H7 (cell line): ENCODE measurements at regions not wholly inside any gene's neighbourhood (a gene's known extent, or its start where the extent isn't known, plus 50 kb on each side); places are given as distances from the start of the nearest gene placed in this dataset.
A peak's percentile ranks its signal among the peaks of the same experiment; 100 is the strongest.
"Not testable (repeated sequence)": the region's sequence is repeated elsewhere in the genome, so short reads cannot be mapped to it uniquely, and the experiment has no call there.

Experiments used
- DNase-seq: peaks from one replicate; pipeline ENCODE4 v3.0.0; 2012
- H3K27me3 ChIP-seq: 2 replicates; pipeline ENCODE4 v1.6.0; 2011; ENCODE audit warnings: mild to moderate bottlenecking, low read length; ENCODE audit not compliant: control insufficient read depth, insufficient read depth
- H3K36me3 ChIP-seq: replicated peaks from 2 replicates; pipeline ENCODE4 v1.5.1; 2011; ENCODE audit warnings: low read length; ENCODE audit not compliant: control insufficient read depth, insufficient read depth
- H3K4me3 ChIP-seq: 2 replicates; pipeline ENCODE4 v1.5.1; 2011; ENCODE audit warnings: low read depth, mild to moderate bottlenecking, control low read depth, low read length, moderate library complexity; ENCODE audit not compliant: insufficient read depth

DNA sequence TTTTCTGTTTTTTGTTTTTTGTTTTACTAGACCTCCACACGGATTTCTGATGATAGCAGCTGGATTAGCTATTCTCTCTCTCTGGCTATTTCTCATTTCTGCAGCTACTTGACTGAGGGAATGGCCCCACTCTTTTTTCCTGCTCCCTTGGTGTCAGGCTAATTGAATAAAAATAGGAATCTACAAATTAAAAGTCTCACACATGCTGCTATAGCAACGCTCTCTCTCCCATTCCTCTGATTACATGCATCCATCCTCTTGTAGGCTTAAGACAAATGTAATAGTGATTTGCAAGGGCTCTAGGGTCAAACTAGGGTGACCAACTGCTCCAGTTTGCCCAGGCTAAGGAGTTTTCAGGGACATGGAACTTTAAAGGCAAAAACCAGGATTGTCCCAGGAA is 221.8 kb downstream of the PHLDA1 start:
- peak; percentile 52 for DNase-seq
- no peak overlapping the region for H3K4me3 ChIP-seq
- H3K27me3 ChIP-seq = no peaks in the 10 kb centered on the region
- no peaks in the 10 kb centered on the region for H3K36me3 ChIP-seq

DNA sequence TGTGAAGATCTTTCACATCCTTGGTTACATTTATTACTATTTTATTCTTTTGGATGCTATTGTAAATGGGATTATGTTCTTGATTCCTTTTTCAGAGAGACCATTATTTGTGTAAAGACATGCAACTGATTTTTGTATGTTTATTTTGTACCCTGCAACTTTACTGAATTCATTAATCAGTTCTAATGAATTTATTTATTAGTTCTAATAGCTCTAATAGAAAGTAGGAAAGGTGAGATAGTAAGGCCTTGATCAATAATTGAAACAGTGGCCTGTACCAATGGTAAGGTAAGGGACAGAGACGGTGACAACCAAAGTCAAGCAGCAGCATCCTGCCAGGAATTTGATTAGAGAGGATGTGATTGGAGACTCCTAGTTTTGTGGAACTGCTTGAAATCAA is 224.1 kb downstream of the PHLDA1 start:
- no peaks in the 10 kb centered on the region for H3K27me3 ChIP-seq
- DNase-seq = no peak
- H3K36me3 ChIP-seq = no peaks in the 10 kb centered on the region
- no peak overlapping the region for H3K4me3 ChIP-seq

DNA sequence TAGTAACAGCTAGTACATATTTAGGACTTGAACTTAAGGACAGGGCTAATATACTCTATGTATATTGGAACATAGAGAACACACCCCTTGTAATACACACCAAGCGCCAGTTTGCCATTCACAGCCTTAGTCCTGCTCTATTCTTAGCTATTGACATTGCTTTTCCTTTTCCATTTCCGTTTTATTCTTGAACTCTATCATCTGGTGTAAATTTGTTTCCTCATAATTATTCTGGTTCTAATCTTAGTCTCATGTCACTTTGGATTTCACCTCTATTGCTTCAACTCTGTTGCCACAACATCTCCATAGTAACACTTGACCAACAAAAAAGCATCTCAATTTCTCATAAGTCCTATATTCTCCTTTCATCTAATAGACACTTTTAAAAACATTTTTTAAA is 225.7 kb downstream of the PHLDA1 start:
- no peak overlapping the region for H3K4me3 ChIP-seq
- DNase-seq = no peak
- H3K27me3 ChIP-seq = no peaks in the 10 kb centered on the region
- H3K36me3 ChIP-seq = no peaks in the 10 kb centered on the region

DNA sequence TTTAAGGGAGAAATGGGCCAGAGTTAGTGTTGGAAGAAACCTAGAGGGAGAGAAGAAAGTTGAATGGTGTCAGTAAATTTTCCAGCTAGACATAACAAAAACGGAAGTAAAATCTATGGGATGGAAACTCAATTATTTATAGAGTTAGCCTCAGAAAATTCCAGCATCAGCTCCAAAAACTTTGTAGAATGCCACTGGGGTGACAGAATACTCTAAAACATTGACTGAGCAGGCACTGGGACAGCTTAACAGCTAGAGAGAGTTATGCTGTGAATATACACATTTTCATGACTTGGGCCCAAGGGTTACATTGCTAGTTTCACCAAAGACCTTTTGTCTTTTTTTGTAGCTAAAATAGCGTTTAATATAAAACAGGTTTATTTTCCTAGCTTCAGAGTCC is 226.3 kb downstream of the PHLDA1 start:
- Histone ChIP-seq H3K27me3 (no peaks in the 10 kb centered on the region), H3K36me3 (no peaks in the 10 kb centered on the region), H3K4me3 (no peak overlapping the region)
- no peak for DNase-seq

DNA sequence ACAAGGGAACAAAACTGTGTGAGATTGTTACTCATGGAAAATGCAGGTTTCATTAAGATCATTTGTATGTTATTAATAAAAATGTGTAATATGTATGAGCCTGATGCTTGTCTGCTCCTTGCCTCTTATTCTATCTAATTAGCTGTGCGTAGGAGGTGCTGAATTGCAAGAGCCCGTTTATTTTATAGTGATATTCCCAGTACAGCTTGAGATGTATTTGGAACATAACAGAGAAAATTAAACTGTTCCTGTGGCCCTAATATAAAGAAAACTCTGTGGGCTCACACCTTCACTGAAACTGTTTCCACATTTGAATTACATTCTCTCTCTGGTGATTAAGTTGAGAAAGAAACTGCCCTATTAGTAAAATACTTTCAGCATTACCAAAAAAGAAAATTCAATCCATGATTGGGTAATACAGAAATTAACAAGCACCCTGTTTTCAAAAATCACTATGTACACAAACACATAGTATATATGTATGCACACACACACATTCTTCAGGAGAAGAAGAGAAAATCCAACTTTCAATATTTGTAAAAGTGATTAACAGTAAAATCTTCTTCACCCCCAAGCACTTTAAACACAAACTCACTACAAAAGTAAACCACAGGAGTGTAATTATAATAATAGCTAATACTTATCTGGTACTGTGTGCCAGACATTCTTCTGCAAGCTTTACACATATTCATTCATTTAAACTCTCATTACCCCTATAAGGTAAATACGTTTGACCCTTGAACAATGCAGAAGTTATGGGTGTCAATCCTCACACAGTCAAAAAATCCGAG is 233.2 kb downstream of the PHLDA1 start:
- DNase-seq = no peak
- no peaks in the 10 kb centered on the region for H3K36me3 ChIP-seq
- no peaks in the 10 kb centered on the region for H3K27me3 ChIP-seq

DNA sequence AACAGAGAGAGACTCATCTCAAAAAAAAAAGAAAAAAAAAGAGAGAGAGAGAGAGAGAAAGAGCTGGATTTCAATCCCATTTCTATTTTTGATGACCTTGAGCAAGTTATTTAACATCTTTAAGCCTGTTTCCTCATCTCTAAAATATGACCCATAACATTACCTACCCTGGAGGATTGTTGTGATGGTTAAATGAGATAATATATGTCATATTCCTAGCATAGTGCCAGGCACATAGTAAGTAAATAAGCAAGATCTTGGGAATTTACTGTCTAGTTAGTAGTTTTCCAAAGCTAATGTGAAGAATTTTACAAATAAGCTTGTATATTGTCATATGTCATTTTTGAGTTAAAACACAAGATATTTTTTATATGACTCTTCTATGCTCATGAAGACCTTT is 236.5 kb downstream of the PHLDA1 start:
- DNase-seq = no peak
- Histone ChIP-seq H3K27me3 (no peaks in the 10 kb centered on the region), H3K4me3 (no peak overlapping the region), H3K36me3 (no peaks in the 10 kb centered on the region)

More for the DNA sequence above, 233.2 kb downstream of the PHLDA1 start:
- no peak overlapping the region for H3K4me3 ChIP-seq

DNA sequence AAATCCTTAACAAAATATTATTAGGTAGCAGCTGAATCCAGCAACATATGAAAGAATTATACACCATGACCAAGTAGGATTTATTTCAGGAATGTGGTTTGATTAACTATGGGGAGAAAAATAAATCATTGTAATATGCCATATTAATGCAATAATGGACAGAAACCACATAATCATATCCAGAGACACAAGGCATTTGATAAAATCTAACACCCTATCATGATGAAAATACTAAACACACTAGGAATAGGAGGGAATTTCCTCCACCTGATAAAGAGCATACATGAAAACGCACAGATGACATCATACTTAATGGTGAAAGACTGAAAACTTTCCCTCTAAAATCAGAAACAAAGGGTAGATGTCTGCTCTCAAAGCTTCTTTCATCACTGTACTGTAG is 238.9 kb downstream of the PHLDA1 start:
- no peak for DNase-seq
- H3K36me3 ChIP-seq = no peaks in the 10 kb centered on the region
- no peaks in the 10 kb centered on the region for H3K27me3 ChIP-seq
- no peak overlapping the region for H3K4me3 ChIP-seq

DNA sequence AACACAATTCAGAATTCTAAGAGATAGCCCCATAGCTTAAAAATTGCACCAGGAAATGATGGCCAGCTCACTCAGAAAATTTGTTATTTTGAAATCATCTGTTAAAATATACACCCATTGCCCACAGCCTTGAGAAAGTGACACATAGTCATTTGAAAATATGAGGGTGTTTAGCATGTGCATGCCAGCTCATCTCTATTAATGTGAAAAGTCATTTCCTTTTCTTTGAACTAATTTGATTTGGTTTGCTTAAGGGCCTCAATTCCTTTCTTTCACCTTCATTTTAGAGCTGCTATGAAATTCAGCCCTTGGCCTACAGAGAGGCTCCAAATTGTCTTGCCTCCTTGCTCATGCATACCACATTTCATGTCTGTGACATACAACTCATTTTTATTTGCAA is 241.4 kb downstream of the PHLDA1 start:
- no peak for DNase-seq
- H3K27me3 ChIP-seq = no peaks in the 10 kb centered on the region
- no peaks in the 10 kb centered on the region for H3K36me3 ChIP-seq
- H3K4me3 ChIP-seq = no peak overlapping the region

DNA sequence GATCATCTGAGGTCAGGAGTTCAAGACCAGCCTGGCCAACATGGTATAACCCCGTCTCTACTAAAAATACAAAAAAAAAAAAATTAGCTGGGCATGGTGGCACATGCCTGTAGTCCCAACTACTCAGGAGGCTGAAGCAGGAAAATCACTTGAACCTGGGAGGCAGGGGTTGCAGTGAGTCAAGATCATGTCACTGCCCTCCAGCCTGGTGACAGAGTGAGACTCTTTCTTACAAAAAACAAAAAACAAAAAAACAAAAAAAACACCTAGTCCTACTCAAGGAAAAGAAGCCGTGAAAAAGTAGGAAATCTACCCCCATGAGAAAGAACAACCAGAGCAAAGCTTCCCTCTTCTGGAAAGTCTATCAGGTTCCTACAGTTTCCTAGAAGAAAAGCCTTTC is 244.4 kb downstream of the PHLDA1 start:
- not testable (repeated sequence) for H3K27me3 ChIP-seq, H3K36me3 ChIP-seq, H3K4me3 ChIP-seq, DNase-seq

DNA sequence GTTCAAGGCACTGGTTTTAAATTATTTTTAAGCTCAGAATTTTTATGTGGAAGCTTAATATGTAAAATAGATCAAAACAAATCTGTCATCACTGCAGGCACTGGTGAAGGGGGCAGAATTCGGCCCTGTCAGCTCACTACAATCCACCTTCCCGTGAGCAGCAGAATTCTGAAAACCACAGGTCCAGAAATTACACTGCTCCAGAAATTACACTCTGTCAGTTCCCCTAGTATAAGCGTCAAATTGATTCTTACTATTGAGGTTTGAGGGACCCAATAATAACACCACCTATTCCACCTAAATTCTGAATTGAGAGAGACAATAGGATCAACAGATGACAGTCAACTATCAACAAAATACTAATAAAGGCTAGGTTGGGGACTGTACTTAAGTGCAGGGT is 245.5 kb downstream of the PHLDA1 start:
- no peak for DNase-seq
- Histone ChIP-seq H3K36me3 (no peaks in the 10 kb centered on the region), H3K27me3 (no peaks in the 10 kb centered on the region), H3K4me3 (no peak overlapping the region)

DNA sequence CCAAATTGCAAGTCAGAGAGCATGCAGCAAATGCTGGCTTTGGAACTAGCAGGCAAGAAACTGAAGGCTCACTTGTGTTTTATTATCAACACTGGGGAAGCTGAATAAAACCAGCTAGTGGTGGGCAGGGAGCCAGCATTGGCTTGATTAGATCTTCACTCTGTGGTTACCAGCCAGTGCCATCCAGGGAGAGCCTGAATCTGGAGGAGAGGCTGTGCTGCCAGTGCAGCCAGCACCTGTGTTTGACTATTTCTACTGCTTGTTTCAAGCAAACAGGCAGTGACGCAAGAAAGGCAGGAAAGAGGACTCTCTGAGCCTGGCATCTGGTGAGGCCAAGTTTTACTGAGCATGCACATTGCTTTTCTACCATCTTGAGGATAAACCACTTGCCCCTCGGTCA is 247.0 kb downstream of the PHLDA1 start:
- DNase-seq = no peak

DNA sequence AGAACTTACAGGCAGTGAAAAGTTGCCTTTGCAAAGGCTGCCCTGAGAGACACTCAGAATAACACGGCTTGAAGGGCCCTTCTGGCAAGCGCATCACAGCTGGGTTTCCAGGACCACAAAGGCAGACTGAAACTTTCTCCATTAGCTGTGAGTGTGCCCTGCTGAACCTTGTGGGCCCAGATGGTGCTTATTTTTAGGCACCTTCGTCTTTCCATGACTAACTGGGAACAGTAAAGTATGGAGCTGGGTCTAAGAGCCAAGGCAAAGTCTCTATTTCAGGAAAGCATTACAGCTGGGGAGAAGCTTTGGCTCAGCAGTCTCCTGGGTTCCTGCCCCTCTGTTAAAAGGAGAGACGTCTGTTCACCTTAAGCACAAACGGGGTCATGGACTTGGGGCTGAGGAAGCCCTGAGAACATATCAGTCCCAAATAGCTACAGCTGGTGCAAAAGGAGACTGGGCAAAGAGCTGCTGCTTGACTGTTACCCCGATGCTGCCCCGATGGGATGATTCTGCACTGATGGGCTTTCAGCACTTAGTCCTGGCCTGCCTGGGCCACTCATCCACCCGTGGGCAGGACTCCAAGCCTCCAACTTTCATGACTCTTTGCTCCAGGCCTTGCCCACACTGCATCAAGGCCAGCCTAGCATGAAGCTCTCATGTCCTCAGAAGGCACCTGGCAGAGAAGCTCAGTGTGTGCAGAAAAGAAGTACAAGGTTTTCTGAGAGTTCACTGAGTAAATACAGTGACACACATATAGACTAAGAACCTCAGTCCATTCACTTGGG is 248.3 kb downstream of the PHLDA1 start:
- no peak overlapping the region for H3K4me3 ChIP-seq
- H3K27me3 ChIP-seq = no peaks in the 10 kb centered on the region
- no peak for DNase-seq
- H3K36me3 ChIP-seq = no peaks in the 10 kb centered on the region

More for the DNA sequence above, 247.0 kb downstream of the PHLDA1 start:
- Histone ChIP-seq H3K27me3 (no peaks in the 10 kb centered on the region), H3K4me3 (no peak overlapping the region), H3K36me3 (no peaks in the 10 kb centered on the region)

DNA sequence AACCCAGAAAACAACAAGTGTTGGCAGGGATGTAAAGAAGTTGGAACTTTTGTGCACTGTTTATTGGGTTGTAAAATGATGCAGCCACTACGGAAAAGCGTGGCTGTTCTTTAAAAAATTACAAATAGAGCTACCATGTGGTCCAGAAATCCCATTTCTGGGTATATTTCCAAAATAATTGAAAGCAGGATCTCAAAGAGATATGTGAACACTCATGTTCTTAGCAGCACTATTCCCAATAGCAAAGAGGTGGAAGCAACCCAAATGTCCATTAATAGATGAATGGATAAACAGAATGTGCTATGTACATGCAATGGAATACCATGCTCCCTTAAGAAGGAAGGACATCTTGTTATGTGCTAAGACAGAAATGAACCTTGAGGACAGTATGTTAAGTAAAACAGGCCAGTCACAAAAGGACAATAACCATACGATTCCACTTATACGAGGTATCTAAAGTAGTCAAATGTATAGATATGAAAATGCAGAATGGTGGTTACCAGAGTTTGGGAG is 249.5 kb downstream of the PHLDA1 start:
- Histone ChIP-seq H3K36me3 (no peaks in the 10 kb centered on the region), H3K27me3 (no peaks in the 10 kb centered on the region), H3K4me3 (no peak overlapping the region)
- DNase-seq = no peak

DNA sequence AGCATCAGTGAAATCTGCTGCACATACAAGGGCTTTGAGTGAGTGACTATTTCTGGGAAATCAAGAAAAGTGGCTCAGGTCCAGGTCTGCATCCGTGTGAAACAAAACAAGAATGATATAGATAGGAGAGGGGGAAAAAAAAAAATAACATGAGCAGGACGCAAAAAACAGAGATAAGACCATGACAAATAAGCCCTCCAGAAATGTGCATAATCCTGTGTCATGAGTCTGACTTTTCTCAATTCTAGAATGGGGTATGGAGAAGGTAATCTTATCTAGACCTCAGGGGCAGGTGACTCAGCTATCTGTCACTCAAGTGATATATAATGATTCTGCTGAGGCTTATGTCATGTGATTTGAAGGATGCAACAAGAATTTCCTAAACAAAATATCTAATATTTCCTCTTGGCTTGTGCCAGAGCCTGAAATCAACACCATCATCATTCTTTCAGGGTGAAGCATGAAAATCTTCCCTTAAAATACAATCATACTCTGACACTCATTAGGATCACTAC is 250.0 kb downstream of the PHLDA1 start:
- no peak for DNase-seq
- no peaks in the 10 kb centered on the region for H3K36me3 ChIP-seq

More for the DNA sequence above, 250.0 kb downstream of the PHLDA1 start:
- no peaks in the 10 kb centered on the region for H3K27me3 ChIP-seq
- H3K4me3 ChIP-seq = no peak overlapping the region
